ENCODE measurements at regions not wholly inside any gene's neighbourhood (a gene's known extent, or its start where the extent isn't known, plus 50 kb on each side); places are given as distances from the start of the nearest gene placed in this dataset.

- Mint-ChIP-seq H3K4me1 (peaks cover 79% of the 10 kb centered on the region), H3K4me3 (peak overlapping the region in 1 of 3 experiments; percentile 37), H3K27me3 (ENCODE audit: low read depth) (no peaks in the 10 kb centered on the region), H3K36me3 (ENCODE audit: low read depth) (no peaks in the 10 kb centered on the region), H3K9me3 (peaks cover 6% of the 10 kb centered on the region), H3K27ac (peak overlapping the region; percentile 92 to 100 (median 98))
- TF ChIP-seq CTCF (IDR thresholded peaks at IDR 0.05; ENCODE audit: unreplicated experiment in 3 of 3), result no peak
Observed at GRCh38 chr2:46850742-46851141, 64.9 kb downstream of the MCFD2 start.

DNA sequence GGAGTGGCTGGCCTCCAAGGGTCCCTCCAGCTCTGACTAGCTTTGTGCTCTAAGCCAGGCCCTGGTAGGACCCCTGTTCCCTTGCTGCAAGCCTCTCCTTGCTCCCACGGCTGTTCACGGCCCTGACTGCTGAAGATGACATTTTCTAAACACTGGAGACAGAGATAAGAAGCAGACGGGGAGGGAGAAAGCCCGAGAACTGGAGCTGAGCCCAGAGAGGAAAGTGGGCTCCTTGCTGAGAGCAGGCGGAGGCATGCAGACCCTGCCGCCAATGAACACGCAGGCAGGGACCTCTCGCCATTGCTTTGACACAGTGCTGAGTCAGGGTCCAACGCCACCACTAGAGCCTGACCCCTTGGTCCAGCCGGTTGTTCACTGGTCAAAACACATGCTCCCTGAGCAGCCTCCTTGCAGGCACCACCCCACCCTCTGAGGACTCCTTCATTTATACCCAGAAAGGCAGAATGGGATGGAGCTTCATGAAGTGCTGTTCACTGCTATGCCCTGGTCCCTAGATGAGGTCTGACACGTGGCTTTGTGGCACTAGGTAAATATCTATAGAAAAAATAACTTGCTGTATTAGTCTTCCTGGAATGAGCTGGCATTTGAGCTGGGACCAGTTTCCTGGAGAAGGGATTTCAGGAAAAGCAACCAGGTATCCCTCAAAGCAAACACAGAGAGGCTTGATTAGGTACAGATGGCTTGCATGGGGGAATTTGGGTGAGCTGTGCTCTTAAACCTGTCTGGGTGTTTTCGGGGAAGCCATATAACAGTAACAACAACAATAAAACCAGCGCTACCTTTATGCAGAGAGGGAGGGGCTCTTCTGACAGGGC, 65.7 kb downstream of the MCFD2 start:
- no peaks in the 10 kb centered on the region for H3K36me3 Mint-ChIP-seq (ENCODE audit: low read depth)
- H3K27ac Mint-ChIP-seq, result peak overlapping the region; percentile 92 to 100 (median 98)
- peak overlapping the region in 2 of 3 experiments; percentile 35 to 45 for H3K4me3 Mint-ChIP-seq
- TF ChIP-seq CTCF (IDR thresholded peaks at IDR 0.05; ENCODE audit: unreplicated experiment in 3 of 3), result no peak
- H3K9me3 Mint-ChIP-seq, result peaks cover 4% of the 10 kb centered on the region
- H3K27me3 Mint-ChIP-seq (ENCODE audit: low read depth), result no peaks in the 10 kb centered on the region
- peaks cover 80% of the 10 kb centered on the region for H3K4me1 Mint-ChIP-seq

- Mint-ChIP-seq H3K9me3 (peaks cover 3% of the 10 kb centered on the region), H3K4me3 (peak overlapping the region; percentile 44 to 54 (median 53)), H3K27ac (peak overlapping the region; percentile 92 to 100 (median 98)), H3K27me3 (ENCODE audit: low read depth) (no peaks in the 10 kb centered on the region), H3K36me3 (ENCODE audit: low read depth) (no peaks in the 10 kb centered on the region), H3K4me1 (peaks cover 76% of the 10 kb centered on the region)
- no peak for TF ChIP-seq CTCF (IDR thresholded peaks at IDR 0.05; ENCODE audit: unreplicated experiment in 3 of 3)
Observed at GRCh38 chr2:46849046-46849715, 66.4 kb downstream of the MCFD2 start.

DNA sequence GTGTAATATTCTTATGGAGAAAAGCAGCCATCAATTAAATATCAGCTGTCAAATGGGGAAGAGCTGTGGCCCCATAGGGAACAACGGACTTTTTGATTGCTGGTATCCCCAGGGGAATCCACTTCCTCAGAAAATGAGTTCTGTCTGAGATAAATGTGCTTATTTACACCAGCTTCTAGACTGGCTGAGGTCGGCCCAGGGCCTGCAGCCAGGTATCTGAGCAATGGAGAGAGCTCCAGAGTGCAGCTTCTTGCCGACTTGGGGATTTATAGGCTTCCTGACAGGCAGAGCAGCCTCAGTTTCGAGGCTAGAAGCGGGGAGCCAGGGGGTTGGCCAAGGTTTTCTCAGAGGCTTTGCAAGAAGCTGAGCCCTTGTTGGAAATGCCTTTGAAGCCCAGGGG, 67.2 kb downstream of the MCFD2 start:
- Mint-ChIP-seq H3K36me3 (ENCODE audit: low read depth) (no peaks in the 10 kb centered on the region), H3K9me3 (no peaks in the 10 kb centered on the region)

DNA sequence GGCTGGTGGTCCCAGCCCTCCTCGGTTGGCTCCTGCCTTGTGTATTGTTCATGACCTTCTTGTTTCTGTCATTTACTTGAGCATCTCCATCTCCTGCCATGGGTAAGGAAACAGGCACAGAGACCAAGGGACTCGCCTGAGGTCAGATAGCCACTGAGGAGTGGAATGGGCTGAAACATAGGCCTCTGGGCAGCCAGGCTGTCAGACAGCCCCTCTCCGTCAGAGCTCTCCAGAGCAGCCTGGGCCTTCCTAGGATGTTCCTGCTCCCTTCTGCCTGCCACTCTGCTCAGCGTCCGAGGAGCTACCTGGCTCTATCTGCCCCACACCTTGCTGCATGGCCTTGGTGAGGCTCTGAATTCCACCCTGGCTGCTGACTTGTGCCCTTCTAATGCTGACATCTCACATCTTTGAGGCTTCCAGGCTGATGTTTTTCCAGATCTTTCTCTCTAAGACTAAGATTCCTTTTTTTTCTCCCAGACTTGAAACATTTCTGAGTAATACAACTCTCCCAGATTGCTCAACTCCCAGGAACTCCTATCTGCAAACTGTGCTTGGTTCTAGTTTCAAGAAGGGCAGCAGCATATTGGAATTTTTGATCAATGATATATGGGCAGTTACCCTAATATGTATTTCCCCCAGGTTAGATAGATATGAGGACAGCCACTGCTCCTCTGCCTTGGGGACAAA, 67.7 kb downstream of the MCFD2 start:
- Mint-ChIP-seq H3K27me3 (ENCODE audit: low read depth) (no peaks in the 10 kb centered on the region), H3K4me1 (peaks cover 68% of the 10 kb centered on the region), H3K4me3 (peak overlapping the region in 1 of 3 experiments; percentile 12), H3K27ac (peak overlapping the region; percentile 92 to 100 (median 98)), H3K36me3 (ENCODE audit: low read depth) (no peaks in the 10 kb centered on the region), H3K9me3 (no peaks in the 10 kb centered on the region)
- TF ChIP-seq CTCF (IDR thresholded peaks at IDR 0.05; ENCODE audit: unreplicated experiment in 3 of 3), result no peak

More for the DNA sequence above, 67.2 kb downstream of the MCFD2 start:
- Mint-ChIP-seq H3K4me3 (peak overlapping the region; percentile 14 to 41 (median 35)), H3K27ac (peak overlapping the region; percentile 92 to 100 (median 98)), H3K4me1 (peaks cover 72% of the 10 kb centered on the region), H3K27me3 (ENCODE audit: low read depth) (no peaks in the 10 kb centered on the region)
- TF ChIP-seq CTCF (IDR thresholded peaks at IDR 0.05; ENCODE audit: unreplicated experiment in 3 of 3), result no peak
